ENCODE measurements at regions not wholly inside any gene's neighbourhood (a gene's known extent, or its start where the extent isn't known, plus 50 kb on each side); places are given as distances from the start of the nearest gene placed in this dataset.

DNA sequence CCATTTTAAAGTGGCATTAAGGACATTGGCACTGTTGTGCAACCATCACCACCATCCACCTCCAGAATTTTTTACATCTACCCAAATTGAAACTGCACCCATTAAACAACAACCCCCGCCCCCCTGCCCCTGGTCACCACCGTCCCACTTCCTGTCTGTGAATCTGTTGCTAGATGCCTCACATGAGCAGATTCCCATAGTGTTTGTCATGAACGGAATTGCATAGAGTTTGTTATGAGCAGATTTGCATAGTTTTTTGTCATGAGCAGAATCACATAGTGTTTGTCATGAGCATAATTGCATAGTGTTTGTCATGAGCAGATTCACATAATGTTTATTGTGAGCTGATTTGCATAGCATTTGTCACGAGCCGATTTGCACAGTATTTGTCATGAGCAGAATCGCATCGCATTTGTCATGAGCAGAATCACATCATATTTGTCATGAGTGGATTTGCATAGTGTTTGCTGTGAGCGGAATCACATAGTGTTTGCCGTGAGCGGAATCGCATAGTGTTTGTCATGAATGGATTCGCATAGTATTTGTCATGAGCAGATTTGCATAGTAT is 54.0 kb upstream of the GTF3A start:
- DNase-seq (ENCODE audit: low read depth) = no peak

DNA sequence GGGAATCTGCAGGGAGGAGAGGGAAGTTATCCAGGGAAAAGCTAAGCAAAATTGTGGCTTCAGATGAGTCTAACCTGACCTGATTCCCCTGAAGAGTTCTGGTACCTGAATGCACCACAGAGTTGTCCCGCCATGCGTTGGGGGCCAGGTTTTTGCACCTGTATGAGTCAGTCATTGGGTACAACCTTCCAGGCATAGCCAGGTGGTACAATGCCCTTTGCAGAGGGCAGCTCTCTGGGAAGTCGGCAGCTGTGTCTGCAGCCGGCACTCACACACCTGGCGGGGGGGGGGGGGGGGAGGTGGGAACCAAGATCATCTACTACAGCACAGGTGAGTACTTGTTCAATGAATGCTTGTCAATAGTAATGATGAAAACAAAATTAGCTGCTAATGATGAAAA is 52.5 kb upstream of the GTF3A start:
- no peak for DNase-seq (ENCODE audit: low read depth)

DNA sequence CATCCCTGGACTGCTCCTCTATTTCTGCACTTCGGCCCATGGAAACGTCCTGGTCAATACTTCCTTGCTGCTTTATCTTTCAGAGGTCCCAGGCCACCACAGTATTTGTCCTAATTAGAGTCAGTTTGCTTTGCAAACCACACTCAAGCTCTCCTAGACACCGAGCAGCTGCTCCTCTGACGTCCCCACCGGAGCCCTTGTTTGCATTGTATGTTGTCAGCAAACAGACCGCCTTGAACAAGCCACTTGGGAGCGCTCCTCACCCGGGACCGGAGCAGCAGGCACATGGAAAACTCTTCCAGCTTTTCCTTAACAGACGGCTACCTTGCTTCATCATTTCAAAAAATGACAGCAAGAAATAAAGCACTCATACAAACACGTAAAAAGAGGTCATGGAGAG is 51.5 kb upstream of the GTF3A start:
- no peak for DNase-seq (ENCODE audit: low read depth)

DNA sequence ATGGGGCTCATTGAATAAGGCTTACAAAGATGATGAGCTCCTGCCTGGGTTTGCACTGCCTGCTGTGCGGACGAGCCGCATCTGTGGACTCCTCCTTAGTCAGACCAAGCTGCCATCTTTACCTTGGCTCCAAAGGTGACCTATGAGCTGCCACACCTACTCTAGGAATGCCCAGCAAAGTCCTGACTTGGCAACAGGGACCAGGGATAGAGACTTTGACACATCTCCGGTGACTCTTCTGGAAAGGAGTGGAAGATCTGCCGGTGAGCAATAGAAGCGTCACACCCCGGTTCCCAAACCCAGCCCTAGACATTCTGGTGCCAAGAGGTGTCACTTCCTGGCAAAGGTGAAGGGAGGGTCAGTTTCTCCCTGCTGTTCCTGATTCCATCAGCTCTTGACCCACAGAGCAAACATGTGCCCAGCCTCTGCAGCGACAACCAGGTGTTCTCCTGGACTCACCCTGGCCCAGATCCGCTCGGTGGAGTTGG is 50.2 kb upstream of the GTF3A start:
- DNase-seq (ENCODE audit: low read depth) = no peak
